ENCODE measurements at regions not wholly inside any gene's neighbourhood (a gene's known extent, or its start where the extent isn't known, plus 50 kb on each side); places are given as distances from the start of the nearest gene placed in this dataset.
"Not testable (repeated sequence)": the region's sequence is repeated elsewhere in the genome, so short reads cannot be mapped to it uniquely, and the experiment has no call there.

GRCh38 chr6:151692216-151692615 lies 115.3 kb upstream of the ESR1 start:
- no peak for DNase-seq
- Histone ChIP-seq H3K4me3 (peak overlapping the region; percentile 55), H3K27ac (replicated peaks) (peak overlapping the region; percentile 77), H3K4me1 (no peaks in the 10 kb centered on the region), H3K27me3 (ENCODE audit: low read depth) (peaks cover 5% of the 10 kb centered on the region), H3K36me3 (no peaks in the 10 kb centered on the region), H3K9me3 (replicated peaks) (no peaks in the 10 kb centered on the region)
- intact Hi-C loops (cut with micrococcal nuclease), result loop anchor here (10.0 kb wide), 1 partner anchor 433 kb away; no protein-coding TSS in a partner anchor
- TF ChIP-seq CTCF (IDR thresholded peaks at IDR 0.05; ENCODE audit: borderline replicate concordance), result no peak

- H3K27ac ChIP-seq (replicated peaks), result no peak overlapping the region
- H3K36me3 ChIP-seq, result no peaks in the 10 kb centered on the region
- peaks cover 8% of the 10 kb centered on the region for H3K27me3 ChIP-seq (ENCODE audit: low read depth)
- intact Hi-C loops (cut with micrococcal nuclease), result loop anchor here (10.0 kb wide), 1 partner anchor 431 kb away; no protein-coding TSS in a partner anchor
- no peaks in the 10 kb centered on the region for H3K9me3 ChIP-seq (replicated peaks)
- H3K4me1 ChIP-seq, result no peaks in the 10 kb centered on the region
- TF ChIP-seq CTCF (IDR thresholded peaks at IDR 0.05; ENCODE audit: borderline replicate concordance), result no peak
- no peak overlapping the region for H3K4me3 ChIP-seq
- no peak for DNase-seq
Observed at GRCh38 chr6:151693366-151693765, 114.1 kb upstream of the ESR1 start.

GRCh38 chr6:151695156-151695555 lies 112.3 kb upstream of the ESR1 start:
- peaks cover 8% of the 10 kb centered on the region for H3K27me3 ChIP-seq (ENCODE audit: low read depth)
- H3K36me3 ChIP-seq, result no peaks in the 10 kb centered on the region
- TF ChIP-seq CTCF (IDR thresholded peaks at IDR 0.05; ENCODE audit: borderline replicate concordance), result no peak
- H3K27ac ChIP-seq (replicated peaks), result no peak overlapping the region
- intact Hi-C loops (cut with micrococcal nuclease), result loop anchor here (10.0 kb wide), 1 partner anchor 430 kb away; no protein-coding TSS in a partner anchor
- no peaks in the 10 kb centered on the region for H3K9me3 ChIP-seq (replicated peaks)
- H3K4me3 ChIP-seq, result no peak overlapping the region
- no peak for DNase-seq
- H3K4me1 ChIP-seq, result no peaks in the 10 kb centered on the region

- H3K9me3 ChIP-seq (replicated peaks); DNase-seq; H3K4me1 ChIP-seq; H3K36me3 ChIP-seq; H3K27me3 ChIP-seq (ENCODE audit: low read depth); H3K4me3 ChIP-seq; H3K27ac ChIP-seq (replicated peaks): not testable (repeated sequence)
- intact Hi-C loops (cut with micrococcal nuclease), result loop anchor here (10.0 kb wide), 1 partner anchor 428 kb away; no protein-coding TSS in a partner anchor
Observed at GRCh38 chr6:151696302-151696701, 111.2 kb upstream of the ESR1 start.

- Histone ChIP-seq H3K9me3 (replicated peaks) (no peaks in the 10 kb centered on the region), H3K27ac (replicated peaks) (peak overlapping the region; percentile 61), H3K4me3 (no peak overlapping the region), H3K36me3 (no peaks in the 10 kb centered on the region), H3K27me3 (ENCODE audit: low read depth) (peaks cover 10% of the 10 kb centered on the region), H3K4me1 (no peaks in the 10 kb centered on the region)
- TF ChIP-seq CTCF (IDR thresholded peaks at IDR 0.05; ENCODE audit: borderline replicate concordance), result no peak
- no peak for DNase-seq
- intact Hi-C loops (cut with micrococcal nuclease), result loop anchor here (10.0 kb wide), 1 partner anchor 426 kb away; no protein-coding TSS in a partner anchor
Observed at GRCh38 chr6:151698931-151699700, 108.4 kb upstream of the ESR1 start.

GRCh38 chr6:151699719-151700118 lies 107.8 kb upstream of the ESR1 start:
- no peak overlapping the region for H3K4me3 ChIP-seq
- H3K36me3 ChIP-seq, result no peaks in the 10 kb centered on the region
- no peak for TF ChIP-seq CTCF (IDR thresholded peaks at IDR 0.05; ENCODE audit: borderline replicate concordance)
- H3K4me1 ChIP-seq, result no peaks in the 10 kb centered on the region
- no peak for DNase-seq
- peaks cover 14% of the 10 kb centered on the region for H3K27me3 ChIP-seq (ENCODE audit: low read depth)
- intact Hi-C loops (cut with micrococcal nuclease), result loop anchor here (10.0 kb wide), 1 partner anchor 425 kb away; no protein-coding TSS in a partner anchor
- H3K9me3 ChIP-seq (replicated peaks), result no peaks in the 10 kb centered on the region
- H3K27ac ChIP-seq (replicated peaks), result peak overlapping the region; percentile 61

Measured in left ventricle myocardium inferior (tissue), 1 donor.